Panc1 (cell line): ENCODE measurements at regions not wholly inside any gene's neighbourhood (a gene's known extent, or its start where the extent isn't known, plus 50 kb on each side); places are given as distances from the start of the nearest gene placed in this dataset.

Experiments used
- ATAC-seq: fragments of 200-7000 bp; cut with Tn5 transposase; 2 replicates; pipeline ENCODE4 v1.9.1; 2020; ENCODE audit warnings: mild to moderate bottlenecking, moderate library complexity
- BruUV-seq: library from RNA; stranded (reverse); fragments of 400-500 nt; replicated peaks from 2 replicates; lab custom pipeline; 2021; lab: Mats Ljungman, UMichigan
- CTCF ChIA-PET: fragments of 300-600 bp; sonication (Branson Sonifier 250); formaldehyde crosslinking; loops from one replicate; lab custom pipeline; 2022; ENCODE audit warnings: antibody characterized with exemption; lab: Charles Lee
- POLR2A ChIA-PET: fragments of 300-600 bp; sonication (Branson Sonifier 250); formaldehyde crosslinking; loops from one replicate; lab custom pipeline; 2022; ENCODE audit warnings: antibody characterized with exemption; lab: Charles Lee
- DNase-seq: peaks from one replicate; pipeline ENCODE4 v3.0.0-alpha.2; 2010; ENCODE audit warnings: low read depth, low spot score
- H3K27ac ChIP-seq: 2 replicates; pipeline ENCODE4 v1.5.1; 2011; ENCODE audit warnings: mild to moderate bottlenecking, low read length, inconsistent platforms
- H3K27me3 ChIP-seq: fragments of 200-500 bp; sonication (Bioruptor generic); 2 replicates; pipeline ENCODE4 v1.6.0; 2014; ENCODE audit warnings: low read length, inconsistent platforms; ENCODE audit not compliant: control insufficient read depth, insufficient read depth
- H3K36me3 ChIP-seq: fragments of 200-500 bp; sonication (Bioruptor generic); 2 replicates; pipeline ENCODE4 v1.5.1; 2014; ENCODE audit warnings: inconsistent platforms, mild to moderate bottlenecking, low read length, moderate library complexity; ENCODE audit not compliant: control insufficient read depth, insufficient read depth
- H3K4me1 ChIP-seq: 2 replicates; pipeline ENCODE4 v1.5.1; 2011; ENCODE audit warnings: inconsistent platforms, mild to moderate bottlenecking, low read length, moderate library complexity; ENCODE audit not compliant: control insufficient read depth, insufficient read depth
- H3K4me3 ChIP-seq, 2 experiments: 2 replicates each; pipeline ENCODE4 v1.5.1; 2011 to 2012; ENCODE audit warnings: low read depth in 2 of 2, low read length in 2 of 2, mild to moderate bottlenecking in 2 of 2, inconsistent platforms in 1 of 2, moderate library complexity in 1 of 2
- H3K9me3 ChIP-seq: fragments of 200-500 bp; sonication (Bioruptor generic); 2 replicates; pipeline ENCODE4 v1.5.1; 2014; ENCODE audit warnings: low read depth, mild to moderate bottlenecking, inconsistent platforms, low read length, moderate library complexity; ENCODE audit not compliant: control insufficient read depth, insufficient read depth
- CTCF ChIP-seq: fragments of 450-650 bp; IDR thresholded peaks from 2 replicates; pipeline ENCODE4 v1.5.1; 2017; ENCODE audit warnings: mild to moderate bottlenecking
- POLR2AphosphoS5 ChIP-seq: IDR thresholded peaks from 2 replicates; pipeline ENCODE4 v1.6.1; 2012; ENCODE audit warnings: mild to moderate bottlenecking, low read depth, low read length, moderate library complexity
- REST ChIP-seq, 2 experiments: IDR thresholded peaks; 2 replicates each; pipeline ENCODE4 v1.6.1; 2011 to 2012; ENCODE audit warnings: low read depth in 2 of 2, control low read depth in 1 of 2, low read length in 1 of 2, mild to moderate bottlenecking in 1 of 2, moderate library complexity in 1 of 2; ENCODE audit not compliant: insufficient read depth in 1 of 2
- SIN3A ChIP-seq: IDR thresholded peaks from 2 replicates; pipeline ENCODE4 v1.6.1; 2012; ENCODE audit warnings: low read depth, mild to moderate bottlenecking, low read length, moderate library complexity, borderline replicate concordance; ENCODE audit not compliant: insufficient read depth
- TCF7L2 ChIP-seq: IDR thresholded peaks from 2 replicates; pipeline ENCODE4 v1.6.1; 2011; ENCODE audit warnings: mild to moderate bottlenecking, low read depth, low read length, inconsistent platforms
- in situ Hi-C: cut with HindIII; loops from 2 replicates; pipeline ENCODE4 v1.10.0; 2016; ENCODE audit warnings: low sequenced_read_pairs, low pct_unique_long_range_greater_than_20kb
- intact Hi-C: fragments of 100-400 bp; cut with micrococcal nuclease; formaldehyde crosslinking; loops from one replicate; pipeline ENCODE4 v1.10.0; 2022; ENCODE audit not compliant: unreplicated experiment

GRCh38 chr2:195360242-195360641 lies 296.8 kb upstream of the SLC39A10 start:
- intact Hi-C loops: no loop called here
- DNase-seq: no peak
- Histone ChIP-seq H3K9me3 (peaks cover 9% of the 10 kb centered on the region; the same call in 1 of the 2 replicates), H3K4me3 (no peak overlapping the region), H3K27ac (no peak overlapping the region), H3K36me3 (no peaks in the 10 kb centered on the region), H3K27me3 (no peaks in the 10 kb centered on the region), H3K4me1 (no peaks in the 10 kb centered on the region; the same call in 1 of the 2 replicates)
- in situ Hi-C loops: no loop called here
- CTCF ChIA-PET: no interaction called here
- POLR2A ChIA-PET: no interaction called here
- BruUV-seq: no TSS peak
- ATAC-seq: no peak
- TF ChIP-seq REST (IDR thresholded peaks at IDR 0.05; ENCODE audit: insufficient read depth in 1 of 2, low read depth in 2 of 2, low read length in 1 of 2) (no peak), SIN3A (no peak), CTCF (no peak), POLR2AphosphoS5 (no peak), TCF7L2 (no peak)

- in situ Hi-C loops (no loop called here), intact Hi-C loops (no loop called here)
- Histone ChIP-seq H3K27me3 (no peaks in the 10 kb centered on the region), H3K27ac (no peak overlapping the region; the same call in 1 of the 2 replicates), H3K4me3 (no peak overlapping the region), H3K4me1 (no peaks in the 10 kb centered on the region; the same call in 1 of the 2 replicates), H3K36me3 (no peaks in the 10 kb centered on the region), H3K9me3 (peaks cover 4% of the 10 kb centered on the region; the same call in 1 of the 2 replicates)
- CTCF ChIA-PET: no interaction called here
- no peak for TF ChIP-seq REST (IDR thresholded peaks at IDR 0.05; ENCODE audit: insufficient read depth in 1 of 2, low read depth in 2 of 2, low read length in 1 of 2)
- TF ChIP-seq TCF7L2: no peak
- no peak for TF ChIP-seq SIN3A
- TF ChIP-seq CTCF: no peak
- no peak for TF ChIP-seq POLR2AphosphoS5
- BruUV-seq: no TSS peak
- POLR2A ChIA-PET: interaction anchor here (0.7 kb wide), 1 partner anchor 43 kb away, joined by 3 read pairs; no protein-coding TSS in a partner anchor
- DNase-seq: no peak
- ATAC-seq: no peak
Measured at GRCh38 chr2:195359043-195359735, 297.8 kb upstream of the SLC39A10 start.
